ENCODE measurements at regions not wholly inside any gene's neighbourhood (a gene's known extent, or its start where the extent isn't known, plus 50 kb on each side); places are given as distances from the start of the nearest gene placed in this dataset.
"Not testable (repeated sequence)": the region's sequence is repeated elsewhere in the genome, so short reads cannot be mapped to it uniquely, and the experiment has no call there.

DNA sequence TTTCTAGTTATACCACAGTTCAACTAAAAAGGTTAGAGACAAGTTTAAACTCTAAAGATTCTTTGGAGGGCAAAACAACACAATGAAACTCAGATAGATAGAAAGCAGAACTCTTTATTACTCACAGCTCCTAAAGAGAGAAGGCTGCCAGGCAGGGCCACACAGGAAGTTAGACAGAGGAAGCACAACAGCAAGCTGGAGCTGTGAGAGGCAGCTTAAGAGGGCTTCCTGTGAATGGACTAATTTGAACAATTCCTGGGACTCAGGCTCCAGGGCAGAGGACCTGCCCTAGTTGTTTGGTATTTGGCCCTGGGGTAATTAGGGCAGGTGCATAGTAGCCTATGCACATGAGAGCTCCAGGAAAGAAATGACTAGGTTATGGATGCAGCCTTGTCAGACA lies 803.6 kb downstream of the DIAPH3 start:
- DNase-seq (ENCODE audit: low read depth), result no peak

DNA sequence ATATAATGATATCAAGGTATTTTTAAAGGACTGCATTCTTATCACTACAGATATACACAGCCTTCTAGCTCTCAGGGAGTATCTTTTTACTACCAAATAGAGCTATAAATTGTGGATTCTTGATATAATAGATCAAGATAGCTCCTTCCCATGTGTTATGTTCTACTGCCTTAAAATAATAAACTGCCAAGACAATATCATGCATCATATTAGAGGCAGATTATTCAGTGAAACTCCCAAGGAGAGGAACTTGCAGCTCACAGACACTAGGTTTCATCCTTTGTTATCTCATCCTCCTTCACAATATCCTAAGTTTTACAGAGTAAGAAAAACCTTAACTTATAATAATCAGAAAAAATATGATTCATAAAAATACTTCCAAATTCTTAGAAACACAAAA lies 802.8 kb downstream of the DIAPH3 start:
- DNase-seq (ENCODE audit: low read depth), result no peak

DNA sequence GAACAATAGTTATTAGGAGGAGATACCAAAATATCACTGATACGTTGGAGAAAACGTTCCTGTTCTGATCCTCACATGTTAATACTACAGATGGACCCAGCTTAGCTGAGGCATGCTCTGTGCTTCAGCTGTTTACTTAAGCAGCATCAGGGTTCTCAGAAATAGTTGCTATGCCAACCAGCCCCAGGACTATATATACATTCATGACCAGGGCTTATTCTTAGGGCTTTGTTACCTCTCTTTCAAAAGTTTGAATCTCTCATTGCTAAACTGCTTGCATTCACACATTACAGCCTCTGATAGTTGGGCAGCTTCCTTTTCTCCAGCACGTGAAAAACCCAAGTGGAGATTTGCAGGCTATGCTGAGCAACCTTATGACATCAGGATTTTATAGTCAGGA lies 800.4 kb downstream of the DIAPH3 start:
- no peak for DNase-seq (ENCODE audit: low read depth)

DNA sequence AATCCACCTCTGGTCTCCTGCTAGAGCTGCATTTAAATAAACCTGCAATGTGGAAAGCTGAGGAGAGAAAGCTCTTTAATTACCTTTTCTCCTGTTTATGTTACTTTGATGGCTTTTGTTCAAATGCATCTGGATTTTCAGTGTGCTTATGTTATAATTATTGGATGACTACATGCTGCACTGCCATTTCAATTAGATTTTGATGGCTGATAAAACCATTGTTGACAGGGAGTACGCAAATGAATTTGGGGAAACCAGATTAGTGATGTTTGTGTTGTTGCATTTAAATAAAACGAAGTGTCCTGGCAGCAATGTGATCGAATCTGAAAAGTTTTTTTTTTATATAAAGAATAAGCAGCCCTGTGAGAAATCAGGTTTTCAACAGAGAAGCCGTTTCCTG lies 799.8 kb downstream of the DIAPH3 start:
- DNase-seq (ENCODE audit: low read depth), result no peak

DNA sequence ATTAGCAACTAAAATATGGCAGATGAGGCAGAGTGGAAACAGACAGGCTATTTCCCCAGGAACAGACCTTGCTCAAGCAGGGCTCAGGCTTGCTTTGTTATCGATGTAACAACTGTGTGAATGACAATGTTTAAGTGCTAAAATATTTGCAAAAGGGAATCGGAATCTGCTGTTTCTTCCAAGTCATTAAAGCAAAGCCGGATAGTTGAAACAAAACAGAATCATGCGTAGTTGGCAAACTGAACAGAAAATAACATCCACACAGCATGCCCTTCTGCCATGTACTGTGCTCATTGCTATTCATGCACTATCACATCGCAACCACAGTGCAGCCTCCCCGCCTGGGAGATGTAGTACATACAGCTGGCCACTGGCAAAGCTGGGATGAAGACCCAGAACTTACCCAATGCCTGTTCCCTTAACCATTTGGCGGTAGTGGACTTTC lies 799.1 kb downstream of the DIAPH3 start:
- no peak for DNase-seq (ENCODE audit: low read depth)

DNA sequence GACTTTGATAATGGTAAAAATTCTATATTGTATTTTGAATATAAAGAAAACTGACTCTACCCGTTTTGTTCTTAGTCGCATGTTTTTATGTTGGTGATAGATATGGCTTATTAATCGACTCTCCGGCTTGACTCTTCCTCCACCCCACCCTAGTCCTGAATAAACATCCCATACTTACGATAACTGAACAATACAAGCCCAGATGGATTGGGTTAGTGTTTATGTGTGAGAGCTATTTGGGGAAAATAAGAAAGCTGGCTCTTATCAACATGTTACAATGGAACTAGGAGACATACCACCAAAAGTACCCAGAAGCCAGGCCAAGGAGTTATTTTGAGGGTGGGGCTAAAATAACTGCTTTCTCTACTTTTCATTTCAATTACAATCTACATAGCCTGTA lies 796.3 kb downstream of the DIAPH3 start:
- no peak for DNase-seq (ENCODE audit: low read depth)

DNA sequence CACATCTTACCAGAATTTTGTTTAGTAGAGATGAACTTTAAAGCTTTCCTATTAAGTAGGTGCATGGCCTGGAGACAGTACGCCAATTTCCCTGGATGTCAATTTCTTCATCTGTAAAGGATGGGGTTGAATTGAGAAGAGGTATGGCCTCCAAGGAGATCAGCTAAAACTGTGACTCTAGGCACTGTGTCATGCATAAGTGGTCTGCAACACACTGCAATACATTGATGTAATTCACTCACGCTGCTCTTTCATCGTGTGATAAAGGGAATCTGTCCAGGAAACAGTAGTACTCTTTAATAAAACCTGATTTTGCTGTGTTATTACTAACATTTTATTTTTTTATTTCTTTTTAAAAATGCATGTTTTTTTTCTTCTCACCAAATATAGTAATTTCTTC lies 795.8 kb downstream of the DIAPH3 start:
- no peak for DNase-seq (ENCODE audit: low read depth)

DNA sequence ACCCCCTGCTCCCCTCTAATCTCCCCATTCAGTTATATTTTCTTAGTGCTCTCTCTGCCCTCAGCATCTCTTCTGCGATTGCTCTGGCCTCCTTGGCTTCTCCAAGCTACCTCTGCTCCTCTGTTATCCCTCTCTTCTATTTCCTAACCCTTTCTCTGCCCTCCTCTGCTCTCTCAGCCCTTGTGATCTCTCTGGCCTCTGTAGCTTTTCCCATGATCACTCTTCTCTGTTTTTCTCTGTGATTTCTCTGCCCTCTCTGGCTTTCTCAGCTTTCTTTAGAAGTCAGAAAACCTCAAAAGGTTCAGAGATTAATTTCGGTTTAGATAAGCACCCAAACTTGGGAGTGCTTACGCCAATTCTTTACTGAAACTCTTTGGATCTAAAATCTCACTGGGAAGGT lies 795.0 kb downstream of the DIAPH3 start:
- no peak for DNase-seq (ENCODE audit: low read depth)

DNA sequence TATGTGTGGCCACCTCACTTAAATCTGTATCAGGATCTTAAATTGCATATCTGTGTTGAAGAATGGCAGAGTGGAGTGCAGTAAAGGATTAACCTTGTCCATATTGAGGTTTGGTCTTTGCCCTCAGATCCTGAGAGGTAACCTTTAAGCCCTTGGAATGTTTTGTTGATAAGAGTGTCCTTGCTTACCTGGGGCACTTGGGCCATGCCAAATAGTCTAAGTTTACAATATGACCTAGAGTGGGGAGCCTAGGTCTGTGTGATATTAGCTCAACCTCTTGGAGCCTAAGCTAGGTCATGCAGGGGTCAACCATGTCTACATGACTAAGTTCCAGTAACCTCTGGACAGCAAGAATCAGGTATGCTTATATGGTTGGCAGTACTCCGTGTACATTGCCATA lies 792.5 kb downstream of the DIAPH3 start:
- DNase-seq (ENCODE audit: low read depth), result no peak

DNA sequence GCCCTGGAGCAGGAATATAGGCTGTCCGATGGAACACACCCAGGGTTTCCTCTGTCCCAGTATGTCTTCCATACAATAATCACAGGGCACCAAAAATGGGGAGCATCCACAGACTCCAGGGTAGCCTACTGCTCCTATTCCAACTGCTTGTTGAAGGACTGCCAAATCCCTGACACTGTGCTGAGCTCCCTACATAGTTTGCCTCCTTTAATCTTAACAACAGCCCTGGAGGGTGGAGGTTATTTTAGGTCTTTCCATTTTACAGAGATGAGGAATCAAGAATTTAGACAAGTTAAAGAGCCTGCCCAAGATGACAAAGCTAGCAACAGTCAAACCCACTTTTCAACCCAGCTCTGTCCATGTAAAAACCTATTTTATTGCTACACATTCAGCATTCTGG lies 790.4 kb downstream of the DIAPH3 start:
- DNase-seq (ENCODE audit: low read depth), result no peak

DNA sequence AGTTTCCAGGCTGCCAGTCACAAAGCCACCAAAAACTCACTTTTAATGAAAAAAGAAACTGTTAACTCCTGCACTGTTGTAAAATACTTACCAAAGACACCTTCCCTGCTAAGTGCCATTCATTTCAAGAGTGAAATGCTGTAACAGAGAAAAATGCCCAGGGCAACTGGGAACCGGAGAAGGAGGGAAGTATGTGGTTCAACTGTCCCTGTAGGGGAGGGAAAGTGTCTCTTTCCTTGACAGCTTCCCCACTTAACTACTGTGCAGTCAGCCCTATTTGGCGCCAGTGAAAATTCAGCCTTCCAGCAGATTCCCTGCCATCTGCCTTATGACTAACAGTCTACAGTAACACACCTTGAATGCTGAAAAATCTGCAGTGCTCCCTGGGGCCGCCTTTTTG lies 789.0 kb downstream of the DIAPH3 start:
- no peak for DNase-seq (ENCODE audit: low read depth)

DNA sequence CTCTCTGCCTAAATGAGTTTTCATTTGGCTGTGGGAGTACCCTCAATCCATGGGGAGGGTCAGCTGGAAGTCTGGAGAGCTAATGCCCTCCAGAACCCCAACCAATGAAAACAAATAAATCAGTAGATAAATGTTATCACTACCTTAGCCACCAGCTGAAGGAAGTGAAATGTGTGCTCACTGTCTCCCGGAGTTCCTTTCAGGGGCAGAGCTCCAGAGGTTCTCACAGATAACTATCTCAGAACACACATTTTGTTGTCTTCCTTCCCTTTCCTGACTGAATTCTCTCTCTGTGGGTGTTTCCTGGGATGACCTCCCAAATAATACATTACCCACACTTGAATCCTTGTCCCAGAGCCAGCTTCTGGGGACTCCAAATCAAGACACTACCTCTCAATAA lies 779.6 kb downstream of the DIAPH3 start:
- no peak for DNase-seq (ENCODE audit: low read depth)

DNA sequence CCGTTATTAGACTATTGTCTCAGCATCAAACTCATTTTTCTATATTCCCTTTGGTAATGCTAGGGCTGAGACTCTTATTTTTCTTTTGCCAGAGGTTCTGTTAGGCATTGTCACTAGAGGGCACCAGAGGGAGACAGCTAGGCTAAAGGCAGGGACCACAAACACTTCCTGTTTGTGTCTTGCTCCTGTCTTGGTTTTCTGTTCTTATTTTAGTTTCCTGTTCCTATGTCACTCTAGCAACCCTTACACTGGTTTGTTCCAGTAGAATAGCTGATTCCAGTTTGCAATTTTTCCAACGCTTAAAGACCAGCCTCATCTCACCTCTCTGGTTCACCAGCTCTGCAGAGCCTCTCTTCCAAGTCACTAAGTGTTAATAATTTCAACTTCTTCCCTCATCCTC lies 772.0 kb downstream of the DIAPH3 start:
- peak; percentile 31 for DNase-seq (ENCODE audit: low read depth)

DNA sequence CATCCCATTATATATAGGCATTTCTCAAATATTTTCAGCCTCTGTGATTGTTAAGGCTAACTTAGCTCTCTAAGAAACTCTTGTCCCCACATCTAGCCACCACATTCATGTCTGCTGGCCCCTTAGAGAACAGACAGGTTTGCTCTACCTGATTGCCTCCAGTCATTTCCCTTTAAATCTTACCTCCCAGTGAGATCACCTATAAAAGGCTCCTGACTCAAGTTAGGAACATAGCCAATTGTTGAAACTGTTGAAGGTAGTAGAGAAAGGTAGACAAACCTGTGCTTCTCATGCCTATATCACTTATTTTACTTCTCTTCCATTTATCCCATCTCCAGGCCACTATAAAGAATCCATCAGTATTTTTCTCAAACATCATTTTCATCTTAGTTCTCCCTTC lies 771.4 kb downstream of the DIAPH3 start:
- DNase-seq (ENCODE audit: low read depth), result no peak

DNA sequence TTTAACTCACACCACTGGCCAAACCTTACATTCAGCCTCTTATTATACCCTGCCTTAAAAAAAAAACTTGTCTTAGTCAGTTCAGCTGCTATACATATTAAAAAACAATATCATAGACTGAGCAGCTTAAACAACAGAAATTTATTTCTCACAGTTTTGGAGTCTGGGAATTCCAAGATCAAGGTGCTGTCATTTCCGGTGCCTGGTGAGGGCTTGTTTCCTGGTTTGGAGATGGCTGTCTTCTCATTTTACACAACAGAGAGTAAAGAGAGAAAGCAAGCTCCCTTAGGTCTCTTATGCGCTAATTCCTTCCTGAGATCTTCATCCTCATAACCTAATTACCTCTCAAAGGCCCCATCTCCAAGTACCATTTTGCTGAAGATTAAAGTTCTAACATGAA lies 769.2 kb downstream of the DIAPH3 start:
- no peak for DNase-seq (ENCODE audit: low read depth)

DNA sequence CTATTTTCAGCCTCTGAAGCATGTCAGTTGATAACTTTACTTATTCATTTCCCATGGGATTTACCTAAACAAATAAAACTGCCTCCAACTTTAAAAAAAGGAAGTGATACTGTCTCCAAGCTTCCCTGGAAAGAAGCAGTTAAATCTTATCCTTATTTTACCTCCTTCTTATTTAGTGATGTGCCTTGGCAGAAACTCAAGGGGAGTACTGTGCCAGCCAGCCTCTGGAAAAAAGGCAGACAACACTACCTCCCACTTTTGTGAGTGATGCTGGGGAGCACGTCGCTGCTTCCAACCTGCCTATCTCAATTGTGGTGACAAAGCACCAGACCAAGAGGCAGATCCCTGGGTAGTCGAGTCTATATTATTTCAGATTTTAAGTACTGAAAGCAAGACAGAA lies 765.6 kb downstream of the DIAPH3 start:
- no peak for DNase-seq (ENCODE audit: low read depth)

DNA sequence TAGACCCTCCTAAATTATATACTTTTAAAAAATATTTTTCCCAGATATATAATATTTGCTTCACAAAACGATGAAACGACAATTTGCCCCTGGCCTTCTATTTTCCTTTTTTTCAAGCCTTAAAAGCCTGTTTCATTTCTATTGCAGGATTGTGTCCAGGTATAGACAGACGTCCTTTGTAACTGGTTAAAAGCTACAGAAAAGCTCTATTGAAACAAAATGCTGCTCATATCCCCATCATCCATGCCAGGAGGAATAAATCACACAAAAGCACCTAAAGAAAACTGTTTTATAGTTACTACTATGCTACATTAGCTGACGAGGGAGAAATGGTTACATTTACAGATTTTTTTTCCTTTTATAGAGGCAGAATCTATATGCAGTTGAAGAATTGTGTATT lies 765.1 kb downstream of the DIAPH3 start:
- no peak for DNase-seq (ENCODE audit: low read depth)

DNA sequence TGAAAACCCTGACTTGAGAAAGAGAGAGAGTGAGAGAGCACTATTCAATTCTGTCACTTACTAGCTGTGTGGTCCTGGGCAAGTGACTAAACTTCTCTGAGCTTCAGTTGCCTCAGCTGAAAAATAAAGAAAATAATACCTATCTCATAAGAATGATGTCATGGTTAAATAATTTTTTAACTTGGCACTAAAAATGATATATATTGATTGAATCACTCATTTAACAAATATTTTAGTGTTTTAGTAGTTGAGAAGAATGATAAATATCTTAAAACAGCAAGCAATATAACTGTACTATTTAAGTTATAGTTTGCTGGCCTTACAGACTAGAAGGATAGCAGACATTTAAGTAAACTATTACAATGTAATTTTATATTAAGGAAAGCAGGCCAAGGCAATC lies 764.2 kb downstream of the DIAPH3 start:
- DNase-seq (ENCODE audit: low read depth), result no peak

DNA sequence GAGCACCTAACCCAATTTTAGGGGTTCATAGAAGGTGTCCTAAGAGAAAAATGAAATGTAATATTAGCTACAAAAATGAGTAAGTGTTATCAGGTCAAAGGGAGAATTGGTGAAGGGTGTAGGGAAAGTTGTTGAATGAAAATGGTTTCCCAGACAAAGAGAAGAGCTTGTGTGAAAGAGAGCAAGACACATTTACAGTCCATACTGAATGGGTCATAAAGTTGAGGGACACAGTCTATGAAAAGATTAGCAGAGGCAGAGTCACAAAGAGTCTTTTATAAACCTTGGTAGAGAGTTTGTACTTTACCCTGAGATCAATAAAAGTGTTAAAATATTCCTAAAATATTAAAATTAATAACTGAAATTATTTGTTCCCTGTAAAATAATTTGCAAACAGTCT lies 759.4 kb downstream of the DIAPH3 start:
- DNase-seq (ENCODE audit: low read depth), result no peak

DNA sequence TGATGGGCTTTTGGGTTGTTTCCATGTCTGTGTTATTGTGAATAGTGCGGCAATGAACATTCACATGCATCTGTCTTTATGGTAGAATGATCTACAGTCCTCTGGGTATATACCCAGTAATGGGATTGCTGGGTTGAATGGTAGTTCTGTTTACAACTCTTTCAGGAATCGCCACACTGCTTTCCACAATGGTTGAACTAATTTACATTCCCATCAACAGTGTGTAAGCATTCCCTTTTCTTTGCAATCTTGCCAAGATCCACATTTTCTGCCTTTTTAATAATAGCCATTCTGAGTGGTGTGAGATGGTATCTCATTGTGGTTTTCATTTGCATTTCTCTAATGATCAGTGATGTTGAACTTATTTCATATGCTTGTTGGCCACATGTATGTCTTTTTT lies 756.5 kb downstream of the DIAPH3 start:
- DNase-seq (ENCODE audit: low read depth), result not testable (repeated sequence)

DNA sequence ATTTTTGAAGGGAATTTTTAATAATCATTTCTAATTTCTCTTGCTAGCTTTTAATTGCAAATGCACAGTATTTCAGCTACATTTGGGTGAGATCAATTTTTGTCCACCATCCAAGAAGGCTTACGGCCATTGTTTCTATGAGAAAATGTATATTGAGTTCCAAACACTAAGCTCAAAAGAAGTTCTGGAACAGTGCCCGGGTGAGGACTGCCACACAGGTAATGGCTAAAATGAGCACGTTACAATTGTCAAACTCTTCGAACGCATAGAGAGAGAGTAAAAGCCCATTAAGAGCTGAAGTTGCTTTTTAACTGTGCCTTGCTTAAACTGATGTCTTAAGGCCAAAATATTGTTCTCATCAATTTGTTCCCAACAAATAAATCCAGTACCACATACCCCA lies 755.0 kb downstream of the DIAPH3 start:
- no peak for DNase-seq (ENCODE audit: low read depth)

DNA sequence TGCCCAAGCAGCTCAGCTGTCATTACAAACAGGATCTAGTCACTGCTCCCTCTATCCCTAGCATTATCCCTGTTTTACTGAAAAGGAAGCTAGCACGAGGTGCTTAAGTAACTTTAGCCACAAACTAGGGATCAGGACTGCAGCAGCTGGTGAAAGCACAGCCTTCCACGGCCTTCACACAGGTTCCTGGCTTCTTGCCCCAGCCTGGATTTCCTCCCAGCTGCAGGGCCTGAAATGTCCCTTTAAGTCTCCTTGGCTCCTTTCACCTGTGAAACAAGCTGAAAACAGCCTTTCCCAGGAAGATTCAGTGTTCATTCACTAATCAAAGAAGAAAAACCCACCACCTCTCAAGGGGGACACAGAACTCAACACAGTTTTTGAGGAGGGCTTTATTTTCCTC lies 754.5 kb downstream of the DIAPH3 start:
- DNase-seq (ENCODE audit: low read depth), result no peak

DNA sequence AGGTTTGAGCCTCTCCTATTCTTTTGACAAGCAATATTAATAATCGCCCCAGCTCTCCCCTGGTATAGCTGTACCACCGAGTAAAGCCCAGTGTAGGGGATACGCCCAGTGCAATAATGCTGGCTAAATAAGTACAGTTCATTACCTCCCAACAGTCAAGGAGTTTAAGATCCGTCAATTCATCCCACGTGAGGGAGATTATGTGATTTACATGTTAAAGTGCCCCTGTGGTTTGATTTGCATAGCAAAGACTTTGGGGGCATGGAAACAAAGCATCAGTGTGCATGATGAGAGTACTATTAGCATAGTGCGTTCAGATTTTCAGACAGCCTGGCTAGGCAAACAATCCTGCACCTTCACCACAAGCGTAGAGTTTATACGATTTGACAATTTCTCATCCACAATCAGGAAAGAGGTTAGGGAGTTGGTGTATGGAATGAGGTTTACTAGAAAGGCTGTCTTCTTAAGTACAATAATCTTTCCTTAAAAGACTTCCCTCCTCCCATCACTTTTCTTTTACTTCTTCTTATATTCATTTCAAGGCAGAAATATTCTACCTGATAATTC lies 754.0 kb downstream of the DIAPH3 start:
- DNase-seq (ENCODE audit: low read depth), result no peak

DNA sequence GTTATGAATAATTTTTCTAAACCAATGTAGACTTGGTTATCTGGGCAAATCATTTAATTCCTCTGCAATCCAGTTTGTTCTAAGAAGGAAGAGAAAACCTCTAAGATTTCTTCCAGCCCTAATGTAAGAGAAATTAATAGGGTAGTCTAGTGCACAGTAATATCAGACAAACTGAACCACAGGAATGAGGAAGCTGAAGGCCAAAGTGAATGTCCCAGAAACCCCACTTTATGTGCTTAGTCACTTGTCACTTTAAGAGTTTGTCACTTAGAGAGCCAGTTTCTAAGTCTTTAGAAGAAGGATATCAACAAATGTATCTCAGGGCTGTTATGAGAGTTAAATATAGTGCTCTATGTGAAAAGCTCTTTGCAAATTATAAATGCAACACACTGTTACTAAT lies 750.6 kb downstream of the DIAPH3 start:
- no peak for DNase-seq (ENCODE audit: low read depth)

DNA sequence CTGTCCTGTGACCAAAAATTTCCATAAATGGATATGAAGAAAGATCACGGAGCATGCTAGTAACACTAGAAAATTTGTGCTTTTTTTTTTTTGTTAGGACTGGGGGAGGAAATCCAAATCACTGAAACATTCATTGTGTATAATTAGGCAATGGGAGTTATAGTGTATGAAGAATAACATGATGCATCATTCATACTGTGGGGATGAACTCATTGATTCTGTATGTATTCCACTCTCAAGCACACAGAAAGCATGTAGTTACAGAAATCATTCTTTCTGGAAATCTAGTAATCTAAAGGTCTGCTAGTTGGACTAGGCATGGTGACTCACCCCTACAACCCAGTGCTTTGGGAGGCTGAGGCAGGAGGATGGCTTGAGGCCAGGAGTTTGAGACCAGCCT lies 749.7 kb downstream of the DIAPH3 start:
- DNase-seq (ENCODE audit: low read depth), result no peak

Data from stimulated activated CD4-positive, alpha-beta T cell treated with anti-CD3 and anti-CD28 coated beads, Interleukin-2, amount 100 ng/mL, for 4 hours (primary cell).